Esophagus (tissue), 2 donors: ENCODE measurements at regions not wholly inside any gene's neighbourhood (a gene's known extent, or its start where the extent isn't known, plus 50 kb on each side); places are given as distances from the start of the nearest gene placed in this dataset.

ENCODE experiments used
- H3K27ac ChIP-seq, 2 donors: one replicate each; pipeline ENCODE4 v1.5.1; 2013; ENCODE audit warnings: low read depth in 2 of 2, mild to moderate bottlenecking in 2 of 2, inconsistent platforms in 1 of 2, low read length in 1 of 2, moderate library complexity in 1 of 2
- H3K27me3 ChIP-seq, 2 donors: one replicate each; pipeline ENCODE4 v1.6.1; 2013; ENCODE audit warnings: low read length in 2 of 2, control low read depth in 1 of 2, mild to moderate bottlenecking in 1 of 2; ENCODE audit not compliant: insufficient read depth in 2 of 2, control insufficient read depth in 1 of 2
- H3K36me3 ChIP-seq, 2 donors: one replicate each; pipeline ENCODE4 v1.6.1; 2013; ENCODE audit warnings: low read length in 1 of 2; ENCODE audit not compliant: control insufficient read depth in 2 of 2, insufficient read depth in 2 of 2
- H3K4me1 ChIP-seq, 2 donors: one replicate each; pipeline ENCODE4 v1.6.1; 2013; ENCODE audit warnings: low read length in 1 of 2; ENCODE audit not compliant: control insufficient read depth in 2 of 2, insufficient read depth in 2 of 2
- H3K4me3 ChIP-seq, 2 donors: one replicate each; pipeline ENCODE4 v1.5.1; 2013; ENCODE audit warnings: low read length in 2 of 2, mild to moderate bottlenecking in 2 of 2, low read depth in 1 of 2, moderate library complexity in 1 of 2
- H3K9me3 ChIP-seq, 2 donors: one replicate each; pipeline ENCODE4 v1.6.1; 2013; ENCODE audit warnings: mild to moderate bottlenecking in 2 of 2, low read depth in 1 of 2, low read length in 1 of 2, moderate library complexity in 1 of 2; ENCODE audit not compliant: control insufficient read depth in 2 of 2, insufficient read depth in 1 of 2
- WGBS, 2 donors: extraction: QIAGEN DNeasy Blood & Tissue Kit; methylation state at CpG; one replicate each; pipeline ENCODE4 v1.1.7; 2013; 5-methylcytosine and 5-hydroxymethylcytosine counted together
- donor health status: healthy with polysubstance abuse.
- donor health status: Bipolar disorder and iron deficiency.

DNA sequence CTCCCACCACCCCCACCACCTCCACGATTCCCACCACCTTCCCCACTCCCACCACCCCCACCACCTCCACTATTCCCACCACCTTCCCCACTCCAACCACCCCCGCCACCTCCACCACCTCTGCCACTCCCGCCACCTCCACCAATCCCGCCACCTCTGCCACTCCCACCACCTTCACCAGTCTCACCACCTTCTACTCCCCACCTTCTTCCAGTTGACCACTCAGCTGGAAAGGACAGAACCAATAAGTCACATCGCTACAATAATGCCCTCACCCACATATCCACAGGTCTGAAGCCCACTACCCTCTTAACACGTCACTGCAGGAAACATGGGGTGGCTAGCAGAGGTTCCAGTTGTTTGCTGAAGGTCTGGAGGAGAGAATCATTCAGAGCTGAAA lies 93.5 kb upstream of the PAX2 start:
- H3K4me3 ChIP-seq, result no peak overlapping the region
- no peaks in the 10 kb centered on the region for H3K36me3 ChIP-seq
- H3K9me3 ChIP-seq, result peaks cover 0 to 4% of the 10 kb centered on the region in 2 donors
- no peak overlapping the region for H3K27ac ChIP-seq
- WGBS, 2 donors, result 89 to 91% methylated on average over 5 of the region's 6 CpGs
- peaks cover 0 to 20% of the 10 kb centered on the region in 2 donors for H3K27me3 ChIP-seq
- peaks cover 0 to 10% of the 10 kb centered on the region in 2 donors for H3K4me1 ChIP-seq

DNA sequence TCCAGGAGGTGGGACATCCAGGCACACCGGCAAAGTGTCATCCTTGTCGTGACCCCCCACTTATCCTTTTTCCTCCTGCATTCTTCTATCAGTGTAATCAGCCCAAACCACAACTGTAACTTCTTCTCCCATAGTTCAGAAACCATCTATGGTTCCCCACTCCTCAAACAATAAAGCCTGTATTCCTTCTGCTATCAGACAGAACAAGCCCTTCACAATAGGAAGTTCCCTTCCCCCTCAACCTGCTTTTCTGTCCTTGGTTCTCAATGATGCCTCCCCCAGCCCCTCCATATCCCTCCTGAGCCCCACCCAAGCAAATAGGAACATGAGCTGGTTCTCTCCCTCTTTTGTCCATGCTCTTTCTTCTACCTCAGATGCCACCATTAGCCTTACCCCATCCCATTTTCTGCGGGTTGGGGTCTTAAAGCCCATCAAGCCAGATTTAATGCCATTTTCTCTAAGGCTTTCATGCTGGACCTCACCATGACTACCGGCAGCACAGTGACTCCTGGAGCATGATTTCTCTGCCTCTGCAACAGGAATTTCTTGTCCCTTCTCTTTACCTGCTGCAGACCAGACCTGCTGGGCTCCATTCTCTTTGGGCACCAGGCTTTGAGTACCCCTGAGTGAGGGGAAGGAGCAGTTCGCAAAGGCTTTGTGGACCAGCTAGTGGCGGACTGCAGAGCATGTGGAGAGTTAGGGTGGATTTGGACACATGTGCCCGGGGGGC lies 92.8 kb upstream of the PAX2 start:
- Histone ChIP-seq H3K9me3 (peaks cover 0 to 7% of the 10 kb centered on the region in 2 donors), H3K4me1 (peaks cover 0 to 10% of the 10 kb centered on the region in 2 donors), H3K36me3 (no peaks in the 10 kb centered on the region), H3K27ac (no peak overlapping the region), H3K4me3 (no peak overlapping the region), H3K27me3 (peaks cover 0 to 25% of the 10 kb centered on the region in 2 donors)
- 59 to 62% methylated on average over 7 of the region's 7 CpGs for WGBS, 2 donors

DNA sequence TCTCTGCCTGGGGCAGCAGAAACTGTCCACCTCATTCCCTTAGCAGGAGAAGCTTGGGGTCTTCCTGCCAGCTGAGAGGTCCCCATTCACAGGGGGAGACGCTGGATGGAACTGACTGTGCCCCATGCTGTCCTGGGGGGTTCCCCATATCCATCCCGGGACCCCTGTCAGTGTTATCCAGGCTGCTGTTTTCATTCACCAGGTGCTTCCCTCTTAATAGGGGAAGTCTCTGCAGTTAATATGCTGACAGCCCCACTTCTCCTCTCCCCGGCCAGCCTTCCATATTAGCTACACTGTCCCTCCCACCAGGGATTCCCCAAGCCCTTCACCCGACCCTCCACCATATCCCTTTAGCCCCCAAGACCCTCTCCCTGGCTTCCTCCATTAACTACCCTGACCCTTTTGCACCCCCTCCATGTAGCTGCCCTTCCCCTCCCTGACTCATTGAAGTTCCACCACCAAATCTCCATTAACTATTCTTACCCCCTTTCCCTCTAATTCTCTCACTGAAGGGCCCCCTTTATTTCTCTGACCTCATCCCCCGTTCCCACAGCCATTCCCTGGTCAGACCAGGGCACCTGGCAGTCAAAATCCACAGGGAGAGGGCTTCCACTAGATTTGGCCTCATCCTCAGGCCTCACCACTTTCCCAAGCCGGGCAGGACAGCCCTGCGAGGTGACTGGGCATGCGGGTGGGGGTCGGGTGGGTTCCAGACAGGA lies 92.0 kb upstream of the PAX2 start:
- H3K4me1 ChIP-seq, result peaks cover 0 to 10% of the 10 kb centered on the region in 2 donors
- H3K4me3 ChIP-seq, result no peak overlapping the region
- no peaks in the 10 kb centered on the region for H3K36me3 ChIP-seq
- H3K27me3 ChIP-seq, result peaks cover 0 to 27% of the 10 kb centered on the region in 2 donors
- H3K9me3 ChIP-seq, result peaks cover 0 to 13% of the 10 kb centered on the region in 2 donors
- WGBS, 2 donors, result 4 to 10% methylated on average over 9 of the region's 9 CpGs
- H3K27ac ChIP-seq, result no peak overlapping the region

DNA sequence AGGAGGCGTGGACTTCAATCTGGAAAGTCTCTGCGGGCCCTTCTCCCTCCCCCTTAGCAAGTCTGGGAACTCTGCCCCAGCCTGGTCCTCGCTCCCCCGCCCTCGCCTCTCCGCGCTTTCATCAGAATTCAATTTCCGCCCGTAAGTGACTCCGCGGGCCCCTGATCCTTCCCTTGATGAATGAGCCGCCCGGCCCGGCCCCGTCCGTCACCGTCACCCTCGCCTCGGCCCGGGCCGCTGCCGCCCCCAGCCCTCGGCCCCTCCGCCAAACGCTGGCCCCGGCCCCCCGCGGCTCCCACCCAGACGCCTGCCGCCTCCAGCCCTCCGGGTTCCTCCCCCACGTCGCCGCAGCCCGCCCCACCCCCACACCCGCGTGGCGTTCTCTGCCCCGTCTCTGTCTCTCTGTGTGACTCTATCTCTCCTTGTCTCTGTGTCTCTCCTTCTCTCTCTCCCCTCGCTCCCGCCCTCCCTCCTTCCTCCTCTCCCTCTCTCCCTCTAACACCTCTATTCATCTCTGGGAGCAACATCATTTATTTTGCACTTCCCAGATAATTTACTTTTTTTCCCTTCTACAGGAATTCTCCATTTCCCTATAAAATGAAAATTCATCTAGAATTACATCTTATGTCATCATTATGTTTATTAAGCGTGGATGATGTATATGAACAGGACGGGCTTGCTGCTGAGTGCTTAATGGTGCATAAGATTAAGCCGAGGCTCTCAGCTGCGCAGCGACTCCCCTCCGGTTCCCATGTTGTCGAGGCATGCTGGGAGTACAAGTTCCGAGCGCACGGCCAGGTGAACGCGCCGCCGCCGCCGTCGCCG lies 91.2 kb upstream of the PAX2 start:
- peaks cover 5 to 30% of the 10 kb centered on the region in 2 donors for H3K27me3 ChIP-seq
- peaks cover 0 to 13% of the 10 kb centered on the region in 2 donors for H3K9me3 ChIP-seq
- H3K4me1 ChIP-seq, result peaks cover 0 to 10% of the 10 kb centered on the region in 2 donors
- no peaks in the 10 kb centered on the region for H3K36me3 ChIP-seq
- peak overlapping the region in 1 of 2 donors; percentile 35 for H3K4me3 ChIP-seq
- no peak overlapping the region for H3K27ac ChIP-seq
- WGBS, 2 donors, result 2% methylated on average over 54 to 59 of the region's 59 CpGs

DNA sequence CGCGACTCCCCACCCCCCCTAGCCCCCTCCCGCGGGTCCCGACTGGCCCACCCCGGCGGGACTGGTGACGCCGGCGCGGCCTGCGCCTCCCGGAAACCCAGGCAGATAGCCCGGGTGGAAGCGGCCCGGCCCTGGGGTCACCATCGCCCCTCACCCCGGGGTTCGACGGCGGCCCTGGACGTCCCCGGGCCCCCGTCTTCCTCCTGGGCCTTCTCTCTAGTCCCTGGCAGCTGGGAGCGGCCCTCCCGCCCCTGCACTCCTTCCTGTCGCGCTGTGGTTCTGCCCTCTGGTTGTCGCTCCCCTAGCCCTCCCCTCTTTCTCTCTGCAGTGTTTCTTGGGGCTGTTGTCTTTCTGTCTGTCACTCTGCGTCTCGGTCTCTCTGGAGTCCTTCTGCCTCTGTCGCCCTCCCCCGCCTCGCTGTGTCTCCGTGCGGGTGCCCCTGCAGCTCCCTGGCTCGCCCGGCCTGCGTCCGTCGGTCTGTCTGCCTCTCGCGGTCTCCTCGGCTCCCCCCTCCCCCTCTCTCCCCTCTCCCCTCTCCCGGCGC lies 90.5 kb upstream of the PAX2 start:
- no peak overlapping the region for H3K27ac ChIP-seq
- peaks cover 7 to 37% of the 10 kb centered on the region in 2 donors for H3K27me3 ChIP-seq
- H3K36me3 ChIP-seq, result no peaks in the 10 kb centered on the region
- H3K9me3 ChIP-seq, result peaks cover 0 to 18% of the 10 kb centered on the region in 2 donors
- 1 to 2% methylated on average over 38 to 46 of the region's 46 CpGs for WGBS, 2 donors
- peaks cover 0 to 10% of the 10 kb centered on the region in 2 donors for H3K4me1 ChIP-seq
- H3K4me3 ChIP-seq, result peak overlapping the region in 1 of 2 donors; percentile 35

DNA sequence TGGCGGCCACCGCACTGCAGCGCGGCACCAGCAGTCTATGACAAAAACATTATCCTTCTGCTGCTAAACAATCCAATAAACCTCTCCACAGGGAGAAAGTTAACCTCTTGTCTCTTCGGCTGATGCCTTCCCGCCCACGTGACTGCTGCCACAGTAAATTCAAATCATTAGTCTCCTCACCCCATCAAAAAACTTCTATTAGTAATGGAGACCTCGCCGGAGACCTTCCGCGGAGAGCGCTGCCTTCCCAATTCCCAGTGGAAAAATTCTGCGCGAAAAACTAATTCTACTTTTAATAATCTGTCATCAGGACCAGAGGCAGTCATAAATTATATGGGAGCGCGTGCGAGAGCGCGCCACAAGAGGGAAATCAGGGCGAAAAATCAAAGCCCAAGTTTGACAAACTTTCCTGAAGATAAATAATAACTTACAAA lies 90.0 kb upstream of the PAX2 start:
- peaks cover 0 to 18% of the 10 kb centered on the region in 2 donors for H3K9me3 ChIP-seq
- H3K36me3 ChIP-seq, result no peaks in the 10 kb centered on the region
- H3K27ac ChIP-seq, result no peak overlapping the region
- WGBS, 2 donors, result 2 to 5% methylated on average over 20 of the region's 20 CpGs
- peaks cover 0 to 10% of the 10 kb centered on the region in 2 donors for H3K4me1 ChIP-seq
- peak overlapping the region in 1 of 2 donors; percentile 35 for H3K4me3 ChIP-seq
- H3K27me3 ChIP-seq, result peaks cover 7 to 40% of the 10 kb centered on the region in 2 donors

DNA sequence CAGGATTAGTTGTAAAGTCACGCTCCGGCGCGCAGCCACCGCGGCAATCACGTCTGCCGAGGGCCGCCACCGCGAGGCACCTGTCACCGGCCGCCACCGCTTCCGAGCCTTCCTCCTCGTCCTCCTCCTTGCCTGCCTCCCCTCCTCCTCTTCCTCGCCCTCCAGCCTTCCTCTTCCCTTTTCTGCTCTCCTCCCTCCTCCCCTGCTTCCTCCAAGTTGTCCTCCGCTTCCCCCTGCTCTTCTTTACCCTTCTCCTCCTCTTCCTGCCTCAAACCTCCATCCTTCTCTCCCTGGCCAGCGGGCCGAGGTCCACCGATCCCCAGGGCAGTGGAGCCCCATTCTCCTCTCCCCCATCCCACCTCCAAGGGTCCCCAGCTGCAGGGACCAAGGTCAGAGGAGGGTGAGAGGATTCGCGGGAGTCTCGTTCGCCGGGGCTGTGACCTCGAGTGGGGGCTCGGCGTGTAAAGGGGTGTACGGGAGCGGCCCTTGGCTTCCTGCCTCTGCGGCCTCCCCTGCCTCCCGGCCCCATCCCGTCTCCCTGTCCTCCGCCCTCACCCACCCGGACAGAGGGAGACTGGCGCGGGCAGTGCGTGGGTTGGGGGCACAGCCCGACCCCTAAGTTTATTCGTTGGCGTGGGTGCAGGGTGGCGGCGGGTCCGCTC lies 89.5 kb upstream of the PAX2 start:
- Histone ChIP-seq H3K4me1 (peaks cover 2 to 10% of the 10 kb centered on the region in 2 donors), H3K4me3 (peak overlapping the region in 1 of 2 donors; percentile 35), H3K27ac (no peak overlapping the region), H3K36me3 (no peaks in the 10 kb centered on the region), H3K9me3 (peaks cover 0 to 18% of the 10 kb centered on the region in 2 donors), H3K27me3 (peaks cover 7 to 40% of the 10 kb centered on the region in 2 donors)
- 3 to 6% methylated on average over 40 to 45 of the region's 45 CpGs for WGBS, 2 donors

DNA sequence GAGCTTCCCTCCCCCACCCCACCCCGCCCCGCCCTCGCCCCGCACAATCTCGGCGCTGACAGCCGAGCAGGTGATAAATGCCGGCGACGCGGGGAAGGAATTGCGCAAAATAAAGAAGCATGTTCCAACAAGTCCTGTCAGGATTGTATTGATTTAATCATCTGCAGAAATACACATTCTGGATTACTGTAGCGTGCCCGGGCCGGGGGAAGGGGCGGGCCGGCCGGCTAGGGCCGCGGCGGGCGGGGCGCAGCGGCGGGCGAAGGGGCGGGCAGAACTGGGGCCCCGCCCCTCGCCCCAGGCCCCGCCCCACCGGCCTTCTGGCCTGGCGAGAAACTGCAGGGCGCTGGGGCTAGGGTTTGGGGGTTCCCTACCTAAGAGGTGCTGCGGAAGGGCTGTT lies 88.9 kb upstream of the PAX2 start:
- 2 to 4% methylated on average over 23 to 34 of the region's 34 CpGs for WGBS, 2 donors
- peaks cover 7 to 40% of the 10 kb centered on the region in 2 donors for H3K27me3 ChIP-seq
- no peak overlapping the region for H3K4me3 ChIP-seq

More for the DNA sequence above, 88.9 kb upstream of the PAX2 start:
- Histone ChIP-seq H3K4me1 (peaks cover 5 to 10% of the 10 kb centered on the region in 2 donors), H3K36me3 (no peaks in the 10 kb centered on the region), H3K9me3 (peaks cover 0 to 15% of the 10 kb centered on the region in 2 donors), H3K27ac (no peak overlapping the region)
